Ureter (tissue), 1 donor: ENCODE measurements at regions not wholly inside any gene's neighbourhood (a gene's known extent, or its start where the extent isn't known, plus 50 kb on each side); places are given as distances from the start of the nearest gene placed in this dataset.
A peak's percentile ranks its signal among the peaks of the same experiment; 100 is the strongest.
"Not testable (repeated sequence)": the region's sequence is repeated elsewhere in the genome, so short reads cannot be mapped to it uniquely, and the experiment has no call there.

ENCODE experiments used
- DNase-seq: peaks from one replicate; pipeline ENCODE4 v3.0.0-alpha.2; 2020; ENCODE audit warnings: low spot score
- donor health status: DM: yes; HTN: yes; CAD: no.

DNA sequence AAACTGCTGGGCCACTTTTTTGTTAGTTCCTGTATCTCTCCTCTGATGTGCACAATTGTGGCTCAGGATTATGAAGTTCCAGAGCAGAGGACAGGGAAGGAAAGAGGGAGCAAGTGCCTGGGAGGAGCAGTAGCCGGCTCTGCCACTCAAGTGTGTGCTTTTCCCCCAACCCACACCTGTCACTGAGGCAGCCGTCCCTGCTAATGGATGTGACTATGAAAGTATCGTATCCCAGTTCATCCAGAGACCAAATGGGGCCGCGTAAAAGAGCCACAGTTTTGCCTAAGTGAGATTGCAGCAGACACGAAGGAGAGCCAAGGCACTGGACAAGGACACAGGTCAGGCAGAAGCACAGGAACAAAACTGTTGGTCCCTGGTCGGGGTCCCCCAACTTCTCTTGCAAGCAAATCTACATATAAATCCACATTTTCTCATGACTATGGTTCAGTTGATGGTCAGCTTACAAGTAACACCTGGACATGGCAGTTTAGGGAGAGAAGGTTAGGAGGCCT, 204.7 kb downstream of the RHOU start:
- DNase-seq = no peak

DNA sequence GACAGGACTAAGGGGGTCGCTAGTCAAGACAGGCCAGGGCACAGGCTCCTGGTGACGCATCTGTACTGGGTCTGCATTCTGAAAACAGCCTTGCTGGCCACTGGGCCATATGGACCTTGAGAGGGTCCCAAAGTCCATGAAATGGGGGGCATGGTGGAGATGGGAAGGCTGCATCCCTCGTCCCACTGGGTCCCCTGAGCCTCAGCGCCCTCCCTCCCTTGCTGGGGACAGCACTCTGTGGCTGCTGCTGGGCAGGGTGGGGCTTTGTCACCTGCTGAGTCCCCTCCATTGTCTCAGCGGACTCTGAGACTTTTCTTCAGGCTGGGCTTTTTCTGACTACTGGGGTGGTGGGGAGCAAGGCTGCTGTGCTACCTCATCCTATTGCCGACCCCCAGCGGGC, 205.2 kb downstream of the RHOU start:
- DNase-seq = no peak

DNA sequence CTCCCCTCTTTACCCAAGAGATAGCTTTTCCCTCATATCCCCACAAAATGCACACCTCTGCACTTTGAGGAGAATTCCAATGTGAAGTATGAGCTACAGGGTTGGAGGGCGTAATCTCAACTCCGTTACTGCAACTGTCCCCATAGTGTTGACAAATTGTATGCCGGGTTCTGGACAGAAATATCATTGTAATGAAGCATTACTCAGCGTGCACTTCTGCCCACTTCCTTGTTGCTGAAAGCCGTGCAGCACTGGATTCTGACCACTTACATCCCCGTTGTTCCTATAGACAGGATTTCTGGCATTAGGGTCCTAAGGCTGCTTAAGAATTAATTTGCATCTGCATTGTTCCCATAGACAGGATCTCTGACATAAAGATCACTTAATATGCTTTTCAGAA, 205.6 kb downstream of the RHOU start:
- DNase-seq = no peak

DNA sequence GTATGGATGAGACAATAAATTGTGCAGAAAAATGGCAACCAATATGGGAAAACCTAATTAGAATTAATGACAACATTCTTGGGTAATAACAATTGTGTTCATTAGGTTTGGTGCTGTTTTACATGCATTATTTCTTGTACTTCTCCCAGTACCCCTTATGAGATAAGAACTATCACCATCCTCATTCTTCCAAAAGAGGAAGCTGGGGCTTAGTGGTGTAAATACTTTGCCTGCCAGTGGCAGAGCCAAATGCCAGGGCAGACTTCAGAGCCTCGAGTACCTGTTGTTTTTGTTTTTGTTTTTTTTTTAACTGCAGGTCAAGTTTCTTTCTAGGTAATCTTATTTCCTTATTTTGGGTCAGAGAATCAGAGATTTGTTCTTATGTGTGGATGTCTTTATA, 206.4 kb downstream of the RHOU start:
- no peak for DNase-seq

DNA sequence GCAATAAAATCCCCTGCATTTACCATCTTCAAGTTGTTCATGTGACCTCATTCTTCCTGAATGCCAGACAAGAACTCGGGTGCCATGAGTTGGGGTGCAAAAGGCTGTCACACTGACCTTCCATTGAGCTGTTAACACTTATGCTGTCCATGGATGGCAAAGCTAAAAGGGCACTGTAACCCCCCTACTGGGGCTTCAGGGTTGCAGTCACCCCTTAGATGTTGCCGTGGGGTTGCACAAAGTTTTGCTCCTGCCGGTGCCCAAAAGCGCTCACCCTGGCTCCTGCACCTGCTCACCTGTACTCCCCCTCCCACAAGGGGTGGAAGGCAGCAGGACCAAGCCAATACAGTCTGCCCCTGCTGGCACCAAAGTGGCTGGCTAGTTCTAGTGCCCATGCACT, 208.2 kb downstream of the RHOU start:
- no peak for DNase-seq

DNA sequence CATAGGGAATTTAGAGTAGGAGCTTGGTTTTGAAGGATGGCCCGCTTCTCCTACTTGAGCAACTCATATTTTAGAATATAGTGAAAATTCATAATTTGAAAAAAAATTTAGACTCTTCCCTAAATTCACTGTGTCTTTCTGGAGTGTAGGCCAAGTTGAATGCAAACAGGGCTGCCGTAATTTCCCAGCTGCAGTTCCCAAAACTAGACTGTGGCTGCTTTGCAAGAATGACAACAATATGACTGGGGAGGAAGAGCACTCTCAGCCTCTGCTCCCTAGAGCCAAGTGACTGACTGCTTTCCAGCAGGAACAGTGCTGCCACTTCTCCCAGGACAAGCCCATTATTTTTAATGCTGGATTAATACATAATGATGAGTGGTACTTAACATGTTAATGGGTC, 209.0 kb downstream of the RHOU start:
- DNase-seq = no peak

DNA sequence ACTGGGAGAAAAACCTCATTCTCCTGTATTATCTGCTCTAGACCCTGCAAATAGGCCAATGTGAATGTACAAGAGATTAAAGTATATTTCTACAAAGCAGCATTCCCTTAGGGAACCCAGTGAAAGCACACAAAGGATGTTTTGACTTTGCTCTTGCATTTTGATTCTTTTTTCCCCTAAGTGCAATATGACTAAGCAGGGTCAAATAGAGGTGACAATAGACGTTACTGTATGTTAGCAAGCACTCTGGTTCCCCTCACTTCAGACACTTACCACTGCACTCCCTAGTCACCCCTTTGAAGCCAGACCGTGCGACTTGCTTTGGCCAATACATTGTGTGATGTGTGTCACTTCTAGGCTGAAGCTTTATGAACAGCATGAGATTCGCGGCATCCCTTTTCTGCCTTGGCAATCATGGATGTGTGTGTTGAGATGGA, 209.7 kb downstream of the RHOU start:
- DNase-seq = no peak

DNA sequence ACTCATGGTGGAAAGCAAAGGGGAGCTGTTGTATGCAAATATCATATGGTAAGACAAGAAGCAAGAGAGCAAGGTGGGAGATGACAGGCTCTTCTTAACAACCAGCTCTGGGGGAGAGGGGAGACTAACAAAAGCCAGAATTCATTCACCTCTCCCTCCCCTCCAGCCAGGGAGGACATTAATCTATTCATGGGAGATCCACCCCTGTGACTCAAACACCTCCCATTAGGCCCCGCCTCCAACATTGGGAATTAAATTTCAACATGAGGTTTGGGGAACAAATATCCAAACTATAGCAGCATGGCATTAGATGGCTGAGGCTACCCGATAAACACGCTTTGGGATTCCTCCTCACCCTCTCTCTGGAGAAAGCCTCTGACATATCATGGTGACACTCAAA, 210.6 kb downstream of the RHOU start:
- no peak for DNase-seq

DNA sequence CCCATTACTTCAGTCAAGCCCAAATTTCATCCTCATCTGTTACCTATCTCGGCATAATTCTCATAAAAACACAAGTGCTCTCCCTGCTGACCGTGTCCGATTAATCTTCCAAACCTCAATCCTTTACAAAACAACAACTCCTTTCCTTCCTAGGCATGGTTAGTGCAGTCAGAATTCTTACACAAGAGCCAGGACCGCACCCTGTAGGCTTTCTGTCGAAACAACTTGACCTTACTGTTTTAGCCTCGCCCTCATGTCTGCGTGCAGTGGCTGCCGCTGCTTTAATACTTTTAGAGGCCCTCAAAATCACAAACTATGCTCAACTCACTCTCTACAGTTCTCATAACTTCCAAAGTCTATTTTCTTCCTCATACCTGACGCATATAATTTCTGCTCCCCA, 214.3 kb downstream of the RHOU start:
- DNase-seq = not testable (repeated sequence)

DNA sequence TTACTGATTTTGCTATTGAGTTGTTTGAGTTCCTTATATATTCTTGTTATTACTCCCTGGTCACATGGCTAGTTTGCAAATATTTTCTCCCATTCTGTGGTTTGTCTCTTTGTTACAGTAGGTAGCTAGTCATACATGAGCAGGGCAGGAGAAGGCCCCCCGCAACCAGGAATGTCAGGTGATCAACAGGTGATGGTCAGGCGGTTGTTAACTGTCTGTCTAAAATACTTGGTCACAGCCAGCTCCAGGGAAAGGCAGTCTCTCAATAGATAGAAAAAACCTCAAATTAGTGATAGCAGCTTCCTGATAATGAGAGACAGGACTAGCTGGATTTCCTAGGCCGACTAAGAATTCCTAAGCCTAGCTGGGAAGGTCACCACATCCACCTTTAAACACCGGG, 217.9 kb downstream of the RHOU start:
- DNase-seq = no peak

DNA sequence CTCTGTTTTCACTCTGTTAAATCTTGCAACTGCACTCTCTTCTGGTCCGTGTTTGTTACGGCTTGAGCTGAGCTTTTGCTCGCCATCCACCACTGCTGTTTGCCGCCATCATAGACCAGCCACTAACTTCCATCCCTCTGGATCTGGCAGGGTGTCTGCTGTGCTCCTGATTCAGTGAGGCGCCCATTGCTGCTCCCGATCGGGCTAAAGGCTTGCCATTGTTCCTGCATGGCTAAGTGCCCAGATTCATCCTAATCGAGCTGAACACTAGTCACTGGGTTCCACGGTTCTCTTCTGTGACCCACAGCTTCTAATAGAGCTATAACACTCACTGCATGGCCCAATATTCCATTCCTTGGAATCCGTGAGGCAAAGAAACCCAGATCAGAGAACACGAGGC, 218.5 kb downstream of the RHOU start:
- not testable (repeated sequence) for DNase-seq

DNA sequence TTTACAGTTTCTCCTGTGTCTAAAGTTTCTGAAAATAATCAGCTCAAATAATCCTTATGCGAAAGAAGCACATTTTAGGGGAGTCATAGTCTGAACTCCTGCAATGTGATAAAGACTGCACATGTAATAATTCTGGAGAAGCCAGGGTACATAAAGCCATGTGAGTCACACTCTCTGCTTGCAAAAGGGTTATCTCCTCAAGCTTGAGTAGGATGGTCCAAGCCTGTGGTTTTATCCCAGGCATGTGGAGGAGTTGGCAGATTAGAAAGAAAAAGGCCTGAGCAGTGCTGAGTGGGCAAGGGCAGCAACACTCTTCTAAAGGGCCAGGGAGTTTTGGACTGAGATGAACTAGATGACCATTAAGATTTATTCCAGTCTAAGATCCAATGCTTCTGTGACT, 220.4 kb downstream of the RHOU start:
- DNase-seq = no peak

DNA sequence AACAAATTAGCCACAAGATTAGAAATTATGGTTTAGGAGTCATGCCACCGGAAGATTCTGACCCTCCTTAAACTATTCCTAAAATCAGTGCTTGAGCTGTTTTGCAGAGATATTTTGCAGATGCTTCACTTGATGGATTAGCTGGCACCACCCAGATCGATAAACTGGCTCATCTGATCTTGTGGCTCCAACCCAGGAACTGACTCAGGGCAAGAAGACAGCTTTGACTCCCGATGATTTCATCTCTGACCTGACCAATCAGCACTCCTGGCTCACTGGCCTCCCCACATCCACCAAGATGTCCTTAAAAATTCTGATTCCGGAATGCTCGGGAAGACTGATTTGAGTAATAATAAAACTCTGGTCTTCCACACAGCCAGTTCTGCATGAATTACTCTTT, 221.6 kb downstream of the RHOU start:
- no peak for DNase-seq

DNA sequence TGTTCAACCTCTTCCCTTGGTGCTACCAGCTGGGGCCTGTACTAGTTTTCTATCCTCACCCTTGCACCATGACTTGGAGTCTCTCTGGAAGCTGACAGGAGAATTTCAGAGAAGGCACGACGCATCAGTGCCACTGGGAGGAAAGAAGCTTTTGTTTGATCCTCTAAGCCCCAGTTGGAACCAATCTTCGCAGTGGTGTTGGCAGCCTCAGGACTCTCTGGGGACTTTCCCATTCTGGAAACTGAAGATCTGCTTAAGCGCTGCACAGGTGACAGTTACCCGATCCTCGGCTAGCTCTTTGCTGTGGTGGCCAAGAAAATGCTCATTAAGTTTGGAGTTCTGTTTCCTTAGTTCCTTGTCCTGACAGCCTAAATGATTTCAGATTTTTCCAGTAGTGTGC, 222.3 kb downstream of the RHOU start:
- no peak for DNase-seq

DNA sequence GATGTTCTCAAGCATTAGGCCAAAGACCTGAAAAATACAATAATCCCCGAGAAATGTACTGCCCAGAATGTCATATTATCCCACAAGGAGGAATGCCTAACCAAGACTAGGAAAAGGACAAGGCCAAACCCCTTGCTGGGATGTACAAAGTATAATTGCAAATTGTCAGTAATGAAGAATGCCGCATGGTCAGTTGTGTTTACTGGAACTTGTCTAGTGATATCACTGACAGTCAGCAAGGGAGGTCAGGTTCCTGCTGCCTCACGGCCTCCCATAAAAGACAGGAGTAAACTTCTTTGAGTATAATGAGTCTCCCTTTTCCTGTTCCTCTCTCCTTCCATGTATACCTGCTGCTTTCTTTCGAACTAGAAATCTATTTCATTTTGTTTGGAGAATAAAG, 222.8 kb downstream of the RHOU start:
- no peak for DNase-seq

DNA sequence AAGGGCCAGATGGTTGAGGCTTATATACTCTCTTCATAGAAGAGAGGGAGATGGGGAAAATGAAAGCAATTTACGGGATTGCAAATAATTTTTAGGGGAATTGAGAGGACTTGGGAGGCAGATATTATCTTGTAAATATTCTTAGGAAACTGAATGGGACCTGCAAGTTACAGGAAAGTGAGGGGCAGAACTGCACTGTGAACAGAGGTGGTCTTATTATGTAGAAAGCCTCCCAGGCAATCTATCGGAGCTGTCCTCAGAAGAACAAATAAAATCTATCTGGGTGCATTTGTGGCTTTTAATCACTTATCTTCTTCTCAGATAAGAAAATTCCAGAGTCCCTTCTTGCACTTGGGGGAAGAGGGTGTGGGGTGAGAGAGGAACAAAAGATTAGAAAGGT, 223.5 kb downstream of the RHOU start:
- no peak for DNase-seq

DNA sequence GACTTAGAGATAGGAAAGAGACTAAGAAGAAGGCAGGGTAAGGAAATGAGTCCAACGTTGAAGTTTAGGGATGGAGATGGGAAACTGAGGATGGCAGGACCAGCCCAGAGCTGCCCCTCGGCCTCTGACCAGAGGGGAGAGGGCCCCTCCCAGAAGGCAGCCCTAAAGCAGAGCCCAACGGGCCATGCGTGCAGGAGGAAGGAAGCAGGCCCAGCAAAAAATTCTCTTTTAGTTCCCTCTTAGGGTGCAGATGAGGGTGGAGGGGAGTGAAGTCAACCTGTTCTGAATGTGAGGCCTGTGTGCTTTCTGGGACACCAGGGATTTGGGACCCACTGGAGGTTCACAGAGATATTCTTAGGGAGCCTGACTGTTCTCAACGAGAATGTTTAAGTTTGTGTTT, 225.4 kb downstream of the RHOU start:
- no peak for DNase-seq

DNA sequence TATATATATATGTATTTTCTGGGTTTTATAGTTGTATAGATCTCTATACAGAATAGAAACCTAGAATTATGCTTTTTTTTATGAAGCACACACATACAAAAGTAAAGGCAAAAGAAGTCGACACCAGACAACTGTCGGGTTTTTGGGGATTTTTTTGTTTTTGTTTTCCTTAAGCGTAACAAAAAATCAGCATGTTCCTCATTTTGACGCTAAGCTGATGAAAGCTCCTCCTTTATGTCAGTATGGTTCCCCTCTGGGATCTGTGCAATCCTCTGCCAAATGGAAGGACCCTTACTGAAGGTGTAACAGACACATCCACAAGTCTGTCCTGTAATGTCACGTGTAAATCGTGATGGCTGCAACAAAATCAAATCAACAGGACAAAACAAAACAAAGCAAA, 226.2 kb downstream of the RHOU start:
- no peak for DNase-seq

DNA sequence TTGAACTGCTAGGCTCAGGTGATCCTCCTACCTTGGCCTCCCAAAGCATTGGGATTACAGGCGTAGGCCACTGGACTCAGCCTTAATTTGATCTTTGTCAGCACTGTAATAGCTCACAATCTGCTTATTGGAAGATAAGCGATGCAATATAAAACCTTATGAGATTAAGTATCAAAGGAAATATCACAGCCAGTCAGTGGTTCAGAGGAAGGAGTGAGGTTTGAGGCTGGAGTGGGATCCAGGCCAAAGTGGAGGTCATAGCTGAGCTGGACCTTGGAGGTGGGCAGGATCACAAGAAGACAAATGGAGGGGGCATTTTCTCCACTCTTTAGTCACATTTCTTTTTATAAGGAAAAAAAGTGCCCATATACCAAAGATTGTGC, 228.5 kb downstream of the RHOU start:
- no peak for DNase-seq

DNA sequence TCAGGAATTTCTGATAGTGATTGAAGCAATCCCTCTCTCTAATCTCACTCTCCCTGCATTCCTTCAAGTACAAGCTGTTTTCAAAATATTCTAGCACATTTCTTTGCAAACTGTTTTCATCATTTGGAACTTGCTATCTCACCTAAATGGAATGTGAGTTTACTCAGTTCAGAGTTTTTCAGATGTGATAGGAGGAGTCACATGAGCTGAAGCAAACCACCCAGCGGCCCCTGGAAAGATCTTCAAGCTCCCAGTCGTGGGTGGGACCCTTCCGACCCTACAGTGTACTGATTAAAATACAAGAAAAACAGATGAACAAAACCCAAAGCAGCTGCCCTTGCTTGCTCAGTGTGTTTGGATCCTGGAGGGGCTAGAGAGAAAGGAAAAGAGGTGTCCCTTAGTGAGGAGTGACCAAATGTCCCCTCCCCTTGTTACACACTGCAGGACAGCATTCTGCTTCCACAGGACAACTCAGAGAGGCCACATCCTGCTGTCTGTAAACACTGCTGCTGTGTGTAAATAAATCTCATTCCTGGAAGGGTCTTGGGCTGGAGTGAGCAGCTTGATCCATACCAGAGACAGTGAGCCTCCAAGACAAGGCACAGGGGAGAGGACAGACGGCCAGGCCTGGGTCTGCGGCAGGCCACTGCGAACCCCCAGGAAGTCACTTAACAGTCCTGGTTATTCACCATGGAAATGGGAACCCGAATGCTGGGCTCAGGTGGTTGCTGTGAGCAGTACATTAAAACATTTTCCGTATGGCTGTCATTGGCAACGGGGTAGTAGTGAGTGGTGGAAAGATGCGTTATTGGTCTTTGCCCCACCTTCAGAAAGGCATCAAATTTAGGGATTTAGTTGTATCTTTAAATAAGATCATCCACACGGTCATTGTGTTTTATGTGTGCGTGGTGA, 229.2 kb downstream of the RHOU start:
- no peak for DNase-seq

DNA sequence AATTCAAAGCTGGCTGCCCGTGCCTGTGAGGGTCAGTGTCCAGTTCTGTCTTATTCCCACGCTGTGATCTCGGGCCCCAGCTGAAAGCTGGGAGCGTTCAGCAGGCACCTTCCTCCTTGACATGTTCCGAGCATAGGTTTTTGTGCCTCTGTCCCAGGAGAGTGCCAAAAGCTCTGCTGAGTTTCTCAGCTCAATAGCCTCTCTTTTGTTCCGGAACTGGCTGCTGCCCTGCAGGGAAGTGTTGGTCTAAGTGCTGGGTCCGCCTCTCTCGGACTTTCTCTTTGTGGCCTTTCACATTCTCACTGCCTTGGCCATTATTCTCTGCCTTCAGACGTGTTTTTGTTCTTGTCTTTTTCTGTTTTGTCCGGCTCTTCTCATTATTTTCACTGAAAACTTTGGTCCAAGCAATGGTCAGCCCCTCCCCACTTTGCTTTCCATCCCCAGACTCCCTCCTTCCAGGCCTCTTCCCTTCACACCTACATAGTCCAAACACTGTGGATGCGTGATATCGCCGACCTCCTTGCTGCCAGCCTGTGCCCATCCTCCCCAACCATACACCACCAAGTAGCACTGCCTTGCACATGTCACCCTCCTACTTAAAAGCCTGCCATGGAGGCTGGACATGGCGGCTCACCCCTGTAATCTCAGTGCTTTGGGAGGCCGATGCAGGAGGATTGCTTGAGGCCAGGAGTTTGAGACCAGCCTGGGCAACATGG, 233.8 kb downstream of the RHOU start:
- DNase-seq = peak; percentile 34

DNA sequence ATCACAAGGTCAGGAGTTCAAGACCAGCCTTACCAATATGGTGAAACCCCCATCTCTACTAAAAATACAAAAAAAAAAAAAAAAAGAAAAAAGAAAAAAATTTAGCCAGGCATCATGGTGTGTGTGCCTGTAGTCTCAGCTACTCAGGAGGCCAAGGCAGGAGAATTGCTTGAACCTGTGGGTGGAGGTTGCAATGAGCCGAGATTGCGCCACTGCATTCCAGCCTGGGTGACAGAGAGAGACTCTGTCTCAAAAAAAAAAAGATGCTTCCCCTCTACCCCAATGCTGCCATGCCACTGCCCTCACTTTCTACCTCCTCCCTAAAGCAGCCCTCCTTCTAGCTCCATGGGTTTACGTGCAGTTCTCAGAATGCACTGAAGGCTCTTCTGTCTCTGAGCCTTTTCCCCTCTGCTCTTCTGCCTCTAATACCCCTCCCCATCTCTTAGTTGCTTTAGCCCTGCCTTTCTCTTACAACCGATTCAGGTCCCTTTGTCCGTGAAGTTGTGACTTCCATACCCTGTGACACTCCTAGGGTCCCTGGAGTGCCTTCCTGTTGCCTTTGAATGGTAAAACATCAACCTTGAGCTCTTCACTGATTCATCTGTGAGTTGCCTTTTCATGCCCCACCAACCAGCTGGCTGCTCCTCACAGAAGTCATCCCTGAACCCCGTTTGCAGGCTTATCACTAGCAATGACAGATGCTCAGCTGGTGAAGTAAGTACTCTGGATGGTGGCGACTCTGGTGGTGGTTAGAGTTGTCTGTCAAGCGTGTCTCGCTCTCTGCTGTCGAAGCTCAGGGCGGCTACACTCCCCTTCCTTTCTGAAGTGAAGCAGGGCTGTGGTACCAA, 234.9 kb downstream of the RHOU start:
- DNase-seq = peak; percentile 17
